ENCODE measurements at regions not wholly inside any gene's neighbourhood (a gene's known extent, or its start where the extent isn't known, plus 50 kb on each side); places are given as distances from the start of the nearest gene placed in this dataset.
A peak's percentile ranks its signal among the peaks of the same experiment; 100 is the strongest.

DNA sequence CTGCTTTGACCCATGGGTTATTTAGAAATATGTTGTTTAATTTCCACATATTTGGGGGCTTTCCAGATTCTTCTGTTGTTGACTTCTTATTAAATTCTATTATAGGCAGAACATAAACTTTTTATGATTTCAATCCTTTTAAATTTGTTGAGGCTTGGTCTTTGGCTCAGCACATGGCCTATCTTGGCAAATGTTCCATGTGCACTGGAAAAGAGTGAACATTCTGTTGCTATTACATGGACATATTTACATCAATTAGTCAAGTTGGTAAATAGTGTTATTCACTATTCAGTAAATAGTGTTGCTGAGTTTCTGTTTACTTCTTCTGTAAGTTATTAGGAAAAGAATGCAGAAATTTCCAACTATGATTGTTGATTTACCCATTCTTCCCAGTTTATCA, 75.4 kb downstream of the ETS2 start:
- H3K4me1 ChIP-seq (ENCODE audit: control insufficient read depth, insufficient read depth, low read length) = no peaks in the 10 kb centered on the region
- no peak overlapping the region for H3K4me3 ChIP-seq (ENCODE audit: low read depth, low read length)
- POLR2A ChIA-PET = no interaction called here
- CTCF ChIA-PET = no interaction called here
- H3K27ac ChIP-seq (ENCODE audit: extremely low read depth, low read depth, low read length) = no peak overlapping the region
- TF ChIP-seq ZNF324 (tag by site-specific recombination; IDR thresholded peaks at IDR 0.05) (no peak), ZNF747 (tag by site-specific recombination; IDR thresholded peaks at IDR 0.05) (no peak)
- H3K36me3 ChIP-seq (ENCODE audit: control insufficient read depth in 2 of 2, insufficient read depth in 1 of 2, low read length in 2 of 2) = no peaks in the 10 kb centered on the region
- H3K9me3 ChIP-seq (ENCODE audit: control insufficient read depth, insufficient read depth, low read depth, low read length) = no peaks in the 10 kb centered on the region

GRCh38 chr21:38880577-38880966, 74.8 kb downstream of the ETS2 start:
- H3K9me3 ChIP-seq (ENCODE audit: control insufficient read depth, insufficient read depth, low read depth, low read length) = no peaks in the 10 kb centered on the region
- H3K4me1 ChIP-seq (ENCODE audit: control insufficient read depth, insufficient read depth, low read length) = no peaks in the 10 kb centered on the region
- H3K36me3 ChIP-seq (ENCODE audit: control insufficient read depth in 2 of 2, insufficient read depth in 1 of 2, low read length in 2 of 2) = no peaks in the 10 kb centered on the region
- H3K27ac ChIP-seq (ENCODE audit: extremely low read depth, low read depth, low read length) = no peak overlapping the region
- ChIA-PET POLR2A (no interaction called here), CTCF (interaction anchor here (0.7 kb wide), 1 partner anchor 93 kb away, joined by 3 read pairs; no protein-coding TSS in a partner anchor)
- TF ChIP-seq GLI2 (tag by site-specific recombination; IDR thresholded peaks at IDR 0.05; ENCODE audit: borderline replicate concordance, low read depth) = no peak
- peak; percentile 84 for TF ChIP-seq SETDB1 (IDR thresholded peaks at IDR 0.05; ENCODE audit: insufficient read length, low read length)
- 0 out of 2 replicates have a peak, but pooled peaks have one; percentile 46 for TF ChIP-seq ZNF350 (tag by site-specific recombination; IDR thresholded peaks at IDR 0.05)
- no peak for TF ChIP-seq ZNF585B (tag by site-specific recombination; IDR thresholded peaks at IDR 0.05)
- no peak for TF ChIP-seq ZBTB11 (tag by site-specific recombination; conservative IDR thresholded peaks at IDR 0.05; ENCODE audit: low read depth)
- TF ChIP-seq ZNF292 (tag by site-specific recombination; IDR thresholded peaks at IDR 0.05; ENCODE audit: borderline replicate concordance, low read depth) = no peak
- TF ChIP-seq, protein P1, sequence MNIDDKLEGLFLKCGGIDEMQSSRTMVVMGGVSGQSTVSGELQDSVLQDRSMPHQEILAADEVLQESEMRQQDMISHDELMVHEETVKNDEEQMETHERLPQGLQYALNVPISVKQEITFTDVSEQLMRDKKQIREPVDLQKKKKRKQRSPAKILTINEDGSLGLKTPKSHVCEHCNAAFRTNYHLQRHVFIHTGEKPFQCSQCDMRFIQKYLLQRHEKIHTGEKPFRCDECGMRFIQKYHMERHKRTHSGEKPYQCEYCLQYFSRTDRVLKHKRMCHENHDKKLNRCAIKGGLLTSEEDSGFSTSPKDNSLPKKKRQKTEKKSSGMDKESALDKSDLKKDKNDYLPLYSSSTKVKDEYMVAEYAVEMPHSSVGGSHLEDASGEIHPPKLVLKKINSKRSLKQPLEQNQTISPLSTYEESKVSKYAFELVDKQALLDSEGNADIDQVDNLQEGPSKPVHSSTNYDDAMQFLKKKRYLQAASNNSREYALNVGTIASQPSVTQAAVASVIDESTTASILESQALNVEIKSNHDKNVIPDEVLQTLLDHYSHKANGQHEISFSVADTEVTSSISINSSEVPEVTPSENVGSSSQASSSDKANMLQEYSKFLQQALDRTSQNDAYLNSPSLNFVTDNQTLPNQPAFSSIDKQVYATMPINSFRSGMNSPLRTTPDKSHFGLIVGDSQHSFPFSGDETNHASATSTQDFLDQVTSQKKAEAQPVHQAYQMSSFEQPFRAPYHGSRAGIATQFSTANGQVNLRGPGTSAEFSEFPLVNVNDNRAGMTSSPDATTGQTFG (tag by site-specific recombination; IDR thresholded peaks at IDR 0.05; ENCODE audit: borderline replicate concordance) = no peak
- no peak for TF ChIP-seq ZNF707 (tag by site-specific recombination; IDR thresholded peaks at IDR 0.05)
- TF ChIP-seq ZNF473 (tag by site-specific recombination; IDR thresholded peaks at IDR 0.05) = no peak
- TF ChIP-seq IKZF3 (tag by site-specific recombination; IDR thresholded peaks at IDR 0.05) = no peak
- TF ChIP-seq, protein P2, sequence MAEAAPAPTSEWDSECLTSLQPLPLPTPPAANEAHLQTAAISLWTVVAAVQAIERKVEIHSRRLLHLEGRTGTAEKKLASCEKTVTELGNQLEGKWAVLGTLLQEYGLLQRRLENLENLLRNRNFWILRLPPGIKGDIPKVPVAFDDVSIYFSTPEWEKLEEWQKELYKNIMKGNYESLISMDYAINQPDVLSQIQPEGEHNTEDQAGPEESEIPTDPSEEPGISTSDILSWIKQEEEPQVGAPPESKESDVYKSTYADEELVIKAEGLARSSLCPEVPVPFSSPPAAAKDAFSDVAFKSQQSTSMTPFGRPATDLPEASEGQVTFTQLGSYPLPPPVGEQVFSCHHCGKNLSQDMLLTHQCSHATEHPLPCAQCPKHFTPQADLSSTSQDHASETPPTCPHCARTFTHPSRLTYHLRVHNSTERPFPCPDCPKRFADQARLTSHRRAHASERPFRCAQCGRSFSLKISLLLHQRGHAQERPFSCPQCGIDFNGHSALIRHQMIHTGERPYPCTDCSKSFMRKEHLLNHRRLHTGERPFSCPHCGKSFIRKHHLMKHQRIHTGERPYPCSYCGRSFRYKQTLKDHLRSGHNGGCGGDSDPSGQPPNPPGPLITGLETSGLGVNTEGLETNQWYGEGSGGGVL (tag by site-specific recombination; IDR thresholded peaks at IDR 0.05) = no peak
- TF ChIP-seq ZNF510 (tag by site-specific recombination; IDR thresholded peaks at IDR 0.05; ENCODE audit: insufficient replicate concordance) = peak; percentile 8
- TF ChIP-seq ZNF133 (tag by site-specific recombination; IDR thresholded peaks at IDR 0.05) = no peak
- H3K4me3 ChIP-seq (ENCODE audit: low read depth, low read length) = no peak overlapping the region
